ENCODE measurements at regions not wholly inside any gene's neighbourhood (a gene's known extent, or its start where the extent isn't known, plus 50 kb on each side); places are given as distances from the start of the nearest gene placed in this dataset.
"Not testable (repeated sequence)": the region's sequence is repeated elsewhere in the genome, so short reads cannot be mapped to it uniquely, and the experiment has no call there.

GRCh38 chr1:3992746-3993145, 92.7 kb upstream of the C1orf174 start:
- no peak for DNase-seq

- DNase-seq = no peak
Measured at GRCh38 chr1:3993619-3994375, 93.7 kb upstream of the C1orf174 start.

GRCh38 chr1:3995141-3995780, 95.2 kb upstream of the C1orf174 start:
- DNase-seq = no peak

GRCh38 chr1:3996846-3997705, 97.0 kb upstream of the C1orf174 start:
- no peak for DNase-seq

GRCh38 chr1:3998086-3998485, 98.0 kb upstream of the C1orf174 start:
- no peak for DNase-seq

GRCh38 chr1:3999514-3999913, 99.4 kb upstream of the C1orf174 start:
- DNase-seq = not testable (repeated sequence)

GRCh38 chr1:3999941-4000735, 100.1 kb upstream of the C1orf174 start:
- DNase-seq = no peak

- DNase-seq = no peak
Measured at GRCh38 chr1:4000811-4001251, 100.8 kb upstream of the C1orf174 start.

- DNase-seq = no peak
Measured at GRCh38 chr1:4001461-4001860, 101.4 kb upstream of the C1orf174 start.

GRCh38 chr1:4002061-4002521, 102.0 kb upstream of the C1orf174 start:
- no peak for DNase-seq

GRCh38 chr1:4002741-4003140, 102.7 kb upstream of the C1orf174 start:
- no peak for DNase-seq

GRCh38 chr1:4003846-4004505, 103.9 kb upstream of the C1orf174 start:
- no peak for DNase-seq

- no peak for DNase-seq
Measured at GRCh38 chr1:4004635-4005430, 104.8 kb upstream of the C1orf174 start.

- no peak for DNase-seq
Measured at GRCh38 chr1:4005431-4005830, 105.4 kb upstream of the C1orf174 start.

- DNase-seq = no peak
Measured at GRCh38 chr1:4006676-4007374, 106.8 kb upstream of the C1orf174 start.

- no peak for DNase-seq
Measured at GRCh38 chr1:4010284-4010683, 110.2 kb upstream of the C1orf174 start.

GRCh38 chr1:4010814-4011605, 110.9 kb upstream of the C1orf174 start:
- DNase-seq = no peak

- DNase-seq = no peak
Measured at GRCh38 chr1:4016351-4017130, 116.5 kb upstream of the C1orf174 start.
